ENCODE measurements at regions not wholly inside any gene's neighbourhood (a gene's known extent, or its start where the extent isn't known, plus 50 kb on each side); places are given as distances from the start of the nearest gene placed in this dataset.
"Not testable (repeated sequence)": the region's sequence is repeated elsewhere in the genome, so short reads cannot be mapped to it uniquely, and the experiment has no call there.

DNA sequence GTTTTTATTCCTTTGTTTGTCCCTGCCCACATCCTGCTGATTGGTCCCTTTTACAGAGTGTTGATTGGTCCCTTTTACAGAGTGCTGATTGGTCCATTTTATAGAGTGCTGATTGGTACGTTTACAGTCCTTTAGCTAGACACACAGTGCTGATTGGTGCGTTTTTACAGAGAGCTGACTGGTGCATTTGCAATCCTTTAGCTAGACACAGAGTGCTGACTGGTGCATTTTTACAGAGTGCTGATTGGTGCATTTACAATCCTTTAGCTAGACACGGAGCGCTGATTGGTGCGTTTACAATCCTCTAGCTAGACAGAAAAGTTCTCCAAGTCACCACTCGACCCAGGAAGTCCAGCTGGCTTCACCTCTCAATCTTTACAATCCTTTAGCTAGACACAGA is 330.4 kb downstream of the NAF1 start:
- not testable (repeated sequence) for TF ChIP-seq EZH2phosphoT487 (IDR thresholded peaks at IDR 0.05; ENCODE audit: low read depth)
- TF ChIP-seq, protein P1, sequence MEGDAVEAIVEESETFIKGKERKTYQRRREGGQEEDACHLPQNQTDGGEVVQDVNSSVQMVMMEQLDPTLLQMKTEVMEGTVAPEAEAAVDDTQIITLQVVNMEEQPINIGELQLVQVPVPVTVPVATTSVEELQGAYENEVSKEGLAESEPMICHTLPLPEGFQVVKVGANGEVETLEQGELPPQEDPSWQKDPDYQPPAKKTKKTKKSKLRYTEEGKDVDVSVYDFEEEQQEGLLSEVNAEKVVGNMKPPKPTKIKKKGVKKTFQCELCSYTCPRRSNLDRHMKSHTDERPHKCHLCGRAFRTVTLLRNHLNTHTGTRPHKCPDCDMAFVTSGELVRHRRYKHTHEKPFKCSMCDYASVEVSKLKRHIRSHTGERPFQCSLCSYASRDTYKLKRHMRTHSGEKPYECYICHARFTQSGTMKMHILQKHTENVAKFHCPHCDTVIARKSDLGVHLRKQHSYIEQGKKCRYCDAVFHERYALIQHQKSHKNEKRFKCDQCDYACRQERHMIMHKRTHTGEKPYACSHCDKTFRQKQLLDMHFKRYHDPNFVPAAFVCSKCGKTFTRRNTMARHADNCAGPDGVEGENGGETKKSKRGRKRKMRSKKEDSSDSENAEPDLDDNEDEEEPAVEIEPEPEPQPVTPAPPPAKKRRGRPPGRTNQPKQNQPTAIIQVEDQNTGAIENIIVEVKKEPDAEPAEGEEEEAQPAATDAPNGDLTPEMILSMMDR (IDR thresholded peaks at IDR 0.05; ENCODE audit: low read depth, low read length): not testable (repeated sequence)
